SKM-1 treated with dmso at 0.1 percent for 144 hours (cell line): ENCODE measurements at regions not wholly inside any gene's neighbourhood (a gene's known extent, or its start where the extent isn't known, plus 50 kb on each side); places are given as distances from the start of the nearest gene placed in this dataset.
A peak's percentile ranks its signal among the peaks of the same experiment; 100 is the strongest.
"Not testable (repeated sequence)": the region's sequence is repeated elsewhere in the genome, so short reads cannot be mapped to it uniquely, and the experiment has no call there.

Experiments
- DNase-seq: peaks from one replicate; lab custom pipeline; 2025; ENCODE audit not compliant: unreplicated experiment; lab: John Stamatoyannopoulos, UW

- no peak for DNase-seq
These were observed 1102.1 kb downstream of the DIAPH3 start for GRCh38 chr13:59061621-59062020.

- DNase-seq, result no peak
These were observed 1099.7 kb downstream of the DIAPH3 start for GRCh38 chr13:59064042-59064441.

GRCh38 chr13:59076386-59076785 is 1087.3 kb downstream of the DIAPH3 start:
- not testable (repeated sequence) for DNase-seq

GRCh38 chr13:59086147-59086546 is 1077.6 kb downstream of the DIAPH3 start:
- no peak for DNase-seq

- no peak for DNase-seq
These were observed 1075.0 kb downstream of the DIAPH3 start for GRCh38 chr13:59088716-59089115.

GRCh38 chr13:59094181-59094580 is 1069.5 kb downstream of the DIAPH3 start:
- no peak for DNase-seq

GRCh38 chr13:59099182-59099974 is 1064.3 kb downstream of the DIAPH3 start:
- DNase-seq, result no peak

GRCh38 chr13:59103004-59103768 is 1060.5 kb downstream of the DIAPH3 start:
- no peak for DNase-seq

GRCh38 chr13:59111751-59112171 is 1052.0 kb downstream of the DIAPH3 start:
- DNase-seq, result no peak

- peak; percentile 30 for DNase-seq
These were observed 1051.5 kb downstream of the DIAPH3 start for GRCh38 chr13:59112221-59112718.

- no peak for DNase-seq
These were observed 1044.3 kb downstream of the DIAPH3 start for GRCh38 chr13:59119475-59119874.

GRCh38 chr13:59120297-59120843 is 1043.4 kb downstream of the DIAPH3 start:
- DNase-seq, result no peak

GRCh38 chr13:59121507-59121906 is 1042.2 kb downstream of the DIAPH3 start:
- DNase-seq, result no peak

GRCh38 chr13:59126474-59126873 is 1037.3 kb downstream of the DIAPH3 start:
- DNase-seq, result no peak

GRCh38 chr13:59133903-59134302 is 1029.8 kb downstream of the DIAPH3 start:
- DNase-seq, result no peak

GRCh38 chr13:59144700-59145099 is 1019.0 kb downstream of the DIAPH3 start:
- DNase-seq, result no peak

- no peak for DNase-seq
These were observed 1018.3 kb downstream of the DIAPH3 start for GRCh38 chr13:59145381-59145780.

GRCh38 chr13:59157181-59157580 is 1006.5 kb downstream of the DIAPH3 start:
- no peak for DNase-seq

- DNase-seq, result no peak
These were observed 997.6 kb downstream of the DIAPH3 start for GRCh38 chr13:59166174-59166573.

GRCh38 chr13:59172076-59172475 is 991.7 kb downstream of the DIAPH3 start:
- no peak for DNase-seq

- no peak for DNase-seq
These were observed 987.0 kb downstream of the DIAPH3 start for GRCh38 chr13:59176775-59177174.

- no peak for DNase-seq
These were observed 985.4 kb downstream of the DIAPH3 start for GRCh38 chr13:59178344-59178743.
